ENCODE measurements at regions not wholly inside any gene's neighbourhood (a gene's known extent, or its start where the extent isn't known, plus 50 kb on each side); places are given as distances from the start of the nearest gene placed in this dataset.
"Not testable (repeated sequence)": the region's sequence is repeated elsewhere in the genome, so short reads cannot be mapped to it uniquely, and the experiment has no call there.

DNA sequence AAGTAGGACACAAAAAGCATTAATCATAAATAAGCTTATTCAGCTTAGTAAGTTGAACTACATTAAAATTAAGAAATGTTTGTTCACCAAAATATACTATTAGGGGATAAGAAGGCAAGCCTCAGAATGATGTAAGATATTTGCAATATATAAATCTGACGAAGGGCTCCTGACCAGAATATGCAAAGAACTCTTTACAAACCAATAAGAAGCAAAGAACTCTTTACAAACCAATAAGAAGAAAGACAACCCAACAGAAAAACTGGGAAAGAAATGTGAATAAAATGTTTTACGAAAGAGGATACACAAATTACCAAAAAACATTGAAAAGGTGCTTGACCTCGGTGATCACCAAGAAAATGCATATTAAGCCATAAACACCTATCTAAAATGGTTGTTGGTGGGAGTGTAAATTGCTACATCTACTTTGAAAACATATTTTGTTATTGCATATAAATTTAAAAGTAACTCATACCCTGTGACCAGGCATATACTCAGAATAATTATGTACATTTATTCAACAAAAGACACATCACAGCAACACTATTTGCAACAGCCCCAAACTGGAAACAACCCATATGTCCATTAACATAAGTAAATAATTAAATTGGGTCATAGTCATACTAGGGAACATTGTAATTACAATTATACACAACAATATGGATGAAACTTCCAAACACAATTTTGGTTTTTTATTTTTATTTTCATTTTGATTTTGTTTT is 83.3 kb upstream of the CTBP2 start:
- H3K27me3 Mint-ChIP-seq = peaks cover 35% of the 10 kb centered on the region
- H3K4me3 Mint-ChIP-seq (ENCODE audit: low read depth) = no peak overlapping the region
- TF ChIP-seq, protein P1, sequence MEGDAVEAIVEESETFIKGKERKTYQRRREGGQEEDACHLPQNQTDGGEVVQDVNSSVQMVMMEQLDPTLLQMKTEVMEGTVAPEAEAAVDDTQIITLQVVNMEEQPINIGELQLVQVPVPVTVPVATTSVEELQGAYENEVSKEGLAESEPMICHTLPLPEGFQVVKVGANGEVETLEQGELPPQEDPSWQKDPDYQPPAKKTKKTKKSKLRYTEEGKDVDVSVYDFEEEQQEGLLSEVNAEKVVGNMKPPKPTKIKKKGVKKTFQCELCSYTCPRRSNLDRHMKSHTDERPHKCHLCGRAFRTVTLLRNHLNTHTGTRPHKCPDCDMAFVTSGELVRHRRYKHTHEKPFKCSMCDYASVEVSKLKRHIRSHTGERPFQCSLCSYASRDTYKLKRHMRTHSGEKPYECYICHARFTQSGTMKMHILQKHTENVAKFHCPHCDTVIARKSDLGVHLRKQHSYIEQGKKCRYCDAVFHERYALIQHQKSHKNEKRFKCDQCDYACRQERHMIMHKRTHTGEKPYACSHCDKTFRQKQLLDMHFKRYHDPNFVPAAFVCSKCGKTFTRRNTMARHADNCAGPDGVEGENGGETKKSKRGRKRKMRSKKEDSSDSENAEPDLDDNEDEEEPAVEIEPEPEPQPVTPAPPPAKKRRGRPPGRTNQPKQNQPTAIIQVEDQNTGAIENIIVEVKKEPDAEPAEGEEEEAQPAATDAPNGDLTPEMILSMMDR (IDR thresholded peaks at IDR 0.05; ENCODE audit: unreplicated experiment) = no peak
- H3K4me1 Mint-ChIP-seq (ENCODE audit: low read depth) = no peaks in the 10 kb centered on the region
- peaks cover 10% of the 10 kb centered on the region for H3K9me3 Mint-ChIP-seq (ENCODE audit: low read depth)
- H3K36me3 Mint-ChIP-seq (ENCODE audit: insufficient read depth) = peaks cover 2% of the 10 kb centered on the region
- no peak for DNase-seq (ENCODE audit: low spot score, unreplicated experiment)
- no peak overlapping the region for H3K27ac Mint-ChIP-seq

- Mint-ChIP-seq H3K36me3 (ENCODE audit: insufficient read depth) (peaks cover 3% of the 10 kb centered on the region), H3K27me3 (peaks cover 19% of the 10 kb centered on the region), H3K27ac (no peak overlapping the region), H3K4me3 (ENCODE audit: low read depth) (no peak overlapping the region), H3K4me1 (ENCODE audit: low read depth) (no peaks in the 10 kb centered on the region), H3K9me3 (ENCODE audit: low read depth) (peaks cover 22% of the 10 kb centered on the region)
- no peak for DNase-seq (ENCODE audit: low spot score, unreplicated experiment)
- TF ChIP-seq, protein P1 (IDR thresholded peaks at IDR 0.05; ENCODE audit: unreplicated experiment) = no peak
Observed at GRCh38 chr10:125238682-125239081, 78.3 kb upstream of the CTBP2 start.

DNA sequence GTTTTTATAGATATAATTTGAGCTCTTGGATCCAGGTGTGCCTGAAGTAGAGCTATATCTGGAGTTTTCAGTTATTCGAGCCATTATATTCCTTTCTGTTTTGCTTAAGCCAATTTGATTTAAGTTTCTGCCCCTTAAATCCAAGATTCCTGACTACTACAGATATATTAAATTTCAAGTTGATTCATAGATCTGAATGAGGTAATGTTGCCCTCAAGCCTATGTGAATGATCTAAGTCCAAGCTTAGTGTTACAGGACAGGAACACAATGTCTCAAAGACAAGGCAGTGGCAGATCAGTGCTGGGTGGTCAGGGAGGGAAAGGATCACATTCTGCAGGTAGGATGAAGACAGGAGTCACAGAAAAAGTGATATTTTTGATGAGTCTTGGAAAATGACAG is 75.7 kb upstream of the CTBP2 start:
- H3K4me3 Mint-ChIP-seq (ENCODE audit: low read depth) = no peak overlapping the region
- peaks cover 3% of the 10 kb centered on the region for H3K36me3 Mint-ChIP-seq (ENCODE audit: insufficient read depth)
- TF ChIP-seq, protein P1 (IDR thresholded peaks at IDR 0.05; ENCODE audit: unreplicated experiment) = no peak
- H3K27me3 Mint-ChIP-seq = peaks cover 24% of the 10 kb centered on the region
- H3K9me3 Mint-ChIP-seq (ENCODE audit: low read depth) = peaks cover 18% of the 10 kb centered on the region
- no peak for DNase-seq (ENCODE audit: low spot score, unreplicated experiment)
- H3K27ac Mint-ChIP-seq = no peak overlapping the region
- H3K4me1 Mint-ChIP-seq (ENCODE audit: low read depth) = peaks cover 5% of the 10 kb centered on the region

DNA sequence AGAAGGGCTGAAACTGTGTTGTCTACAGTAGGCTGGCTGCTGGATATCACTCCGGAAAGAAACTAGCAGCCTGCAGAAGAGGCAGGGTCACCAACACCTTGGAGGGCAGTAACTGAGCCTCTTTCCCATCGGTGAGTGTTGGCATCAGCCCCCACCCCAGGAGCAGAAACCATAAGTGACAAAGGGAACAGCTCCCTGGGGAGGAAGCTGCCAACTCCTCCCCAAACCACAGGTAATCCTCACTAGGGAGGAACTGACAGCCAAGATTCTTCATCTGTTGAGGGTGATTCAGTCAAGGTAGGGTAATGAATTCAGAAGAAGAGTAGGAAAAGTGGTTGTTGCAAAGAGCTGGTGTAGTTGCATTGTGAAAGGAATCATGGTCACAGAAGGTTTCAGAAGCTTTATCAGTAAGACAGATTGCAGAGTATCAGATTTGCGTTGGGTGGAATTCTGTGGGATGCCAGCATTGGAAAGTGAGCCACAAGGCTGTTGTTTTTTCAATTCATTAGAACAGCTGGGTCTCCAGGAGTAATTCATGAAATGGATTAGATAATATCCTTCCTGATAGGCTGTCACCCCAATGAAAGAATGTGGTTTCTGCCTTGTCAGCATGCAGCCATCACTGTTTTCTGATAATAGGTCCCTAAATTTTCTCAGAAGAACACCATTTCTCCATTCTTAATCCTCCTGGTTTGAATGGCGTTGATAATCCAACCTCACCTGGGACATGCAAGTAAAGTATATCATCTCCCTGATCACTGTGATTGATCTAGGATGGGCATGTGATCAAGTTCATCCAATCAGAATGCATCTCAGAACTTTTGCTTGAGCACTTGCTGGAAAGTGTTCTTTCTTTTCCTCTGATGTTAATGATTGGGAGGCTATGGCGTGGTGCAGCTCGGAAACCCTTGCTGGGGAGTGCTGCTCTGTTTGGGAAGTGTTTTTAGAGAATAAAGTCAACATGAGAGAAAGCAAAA is 75.0 kb upstream of the CTBP2 start:
- Mint-ChIP-seq H3K27ac (no peak overlapping the region), H3K9me3 (ENCODE audit: low read depth) (peaks cover 18% of the 10 kb centered on the region), H3K4me1 (ENCODE audit: low read depth) (peaks cover 5% of the 10 kb centered on the region), H3K4me3 (ENCODE audit: low read depth) (no peak overlapping the region), H3K36me3 (ENCODE audit: insufficient read depth) (peaks cover 3% of the 10 kb centered on the region), H3K27me3 (peaks cover 28% of the 10 kb centered on the region)
- DNase-seq (ENCODE audit: low spot score, unreplicated experiment) = no peak
- TF ChIP-seq, protein P1 (IDR thresholded peaks at IDR 0.05; ENCODE audit: unreplicated experiment) = no peak

GRCh38 chr10:125234576-125234975 is 74.2 kb upstream of the CTBP2 start:
- not testable (repeated sequence) for H3K36me3 Mint-ChIP-seq (ENCODE audit: insufficient read depth); H3K27ac Mint-ChIP-seq; H3K4me1 Mint-ChIP-seq (ENCODE audit: low read depth); H3K4me3 Mint-ChIP-seq (ENCODE audit: low read depth); DNase-seq (ENCODE audit: low spot score, unreplicated experiment)
- peaks cover 36% of the 10 kb centered on the region for H3K27me3 Mint-ChIP-seq
- peaks cover 18% of the 10 kb centered on the region for H3K9me3 Mint-ChIP-seq (ENCODE audit: low read depth)

Measured in progenitor cell of endocrine pancreas (in vitro differentiated cells).